Inflammatory macrophage (primary cell): ENCODE measurements at regions not wholly inside any gene's neighbourhood (a gene's known extent, or its start where the extent isn't known, plus 50 kb on each side); places are given as distances from the start of the nearest gene placed in this dataset.
"Not testable (repeated sequence)": the region's sequence is repeated elsewhere in the genome, so short reads cannot be mapped to it uniquely, and the experiment has no call there.

Experiments
- DNase-seq, 2 donors: peaks; one replicate each; pipeline ENCODE4 v3.0.0-alpha.2; 2020 to 2022

DNA sequence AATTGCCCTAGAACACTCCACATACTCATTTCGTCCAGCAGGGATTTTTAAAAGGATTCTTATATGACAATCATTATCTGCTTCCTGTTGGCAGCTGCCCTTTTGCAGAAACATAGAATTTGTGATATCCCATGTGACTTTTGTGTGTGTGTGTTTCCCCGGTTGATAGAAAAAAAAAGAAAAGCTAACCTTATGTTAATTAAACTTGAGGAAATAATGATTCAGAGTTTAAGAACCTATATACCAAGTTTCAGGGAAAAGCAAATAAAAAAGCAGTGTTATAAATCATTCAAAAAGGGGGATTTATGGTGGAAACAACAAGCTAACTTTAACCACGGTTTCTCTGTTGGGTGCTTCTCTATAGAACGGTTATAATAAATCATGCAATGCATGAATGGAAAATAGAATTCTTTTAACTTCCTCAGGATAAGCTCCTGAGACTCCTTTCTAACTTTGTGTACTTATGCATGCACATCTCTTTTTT is 826.9 kb upstream of the EYS start:
- DNase-seq = no peak

GRCh38 chr6:66526061-66526460 is 819.0 kb upstream of the EYS start:
- no peak for DNase-seq

DNA sequence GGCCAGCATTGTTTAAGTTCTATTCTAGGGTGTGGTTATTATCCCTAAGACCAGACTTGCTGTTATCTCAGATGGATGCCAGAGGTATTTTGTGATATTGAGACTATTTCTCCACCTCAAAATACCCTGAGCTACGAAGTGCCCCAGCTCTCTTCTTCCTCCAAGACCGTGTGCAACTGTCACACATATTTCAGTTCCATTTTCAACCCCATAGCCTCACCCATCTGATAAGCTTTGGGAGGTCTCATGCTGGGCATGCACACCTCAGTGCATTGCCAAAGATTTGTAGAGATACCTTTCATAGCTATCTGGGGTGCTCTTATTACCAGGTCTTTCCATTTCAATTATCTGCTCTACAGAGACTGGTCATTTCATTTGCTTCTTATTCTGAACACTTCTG is 815.8 kb upstream of the EYS start:
- DNase-seq = no peak

- DNase-seq = no peak
Measured at GRCh38 chr6:66516377-66516776, 809.4 kb upstream of the EYS start.

- no peak for DNase-seq
Measured at GRCh38 chr6:66508433-66508832, 801.4 kb upstream of the EYS start.

DNA sequence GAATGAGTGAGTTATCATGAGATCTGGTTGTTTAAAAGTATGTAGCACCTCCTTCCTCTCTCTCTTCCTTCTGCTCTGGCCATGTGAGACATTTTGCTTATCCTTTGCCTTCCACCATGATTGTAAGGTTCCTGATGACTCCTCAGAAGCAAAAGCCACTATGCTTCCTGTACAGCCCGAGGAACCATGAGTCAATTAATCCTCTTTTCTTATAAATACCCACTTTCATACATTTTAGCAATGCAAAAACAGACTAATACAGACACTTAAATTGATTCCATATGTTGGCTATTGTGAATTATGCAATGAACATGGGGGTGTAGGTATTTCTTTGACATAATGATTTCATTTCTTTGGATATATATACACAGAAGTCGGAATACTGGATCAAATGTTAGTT is 792.8 kb upstream of the EYS start:
- DNase-seq = no peak

- DNase-seq = no peak
Measured at GRCh38 chr6:66496659-66497058, 789.6 kb upstream of the EYS start.

DNA sequence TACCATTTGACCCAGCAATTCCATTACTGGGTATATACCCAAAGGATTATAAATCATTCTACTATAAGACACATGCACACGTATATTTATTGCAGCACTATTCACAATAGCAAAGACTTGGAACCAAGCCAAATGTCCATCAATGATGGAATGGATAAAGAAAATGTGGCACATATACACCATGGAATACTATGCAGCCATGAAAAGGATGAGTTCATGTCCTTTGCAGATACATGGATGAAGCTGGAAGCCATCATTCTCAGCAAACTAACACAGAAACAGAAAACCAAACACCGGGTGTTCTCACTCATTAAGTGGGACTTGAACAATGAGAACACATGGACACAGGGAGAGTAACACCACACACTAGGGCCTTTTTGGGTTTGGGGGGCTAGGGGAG is 787.6 kb upstream of the EYS start:
- not testable (repeated sequence) for DNase-seq

DNA sequence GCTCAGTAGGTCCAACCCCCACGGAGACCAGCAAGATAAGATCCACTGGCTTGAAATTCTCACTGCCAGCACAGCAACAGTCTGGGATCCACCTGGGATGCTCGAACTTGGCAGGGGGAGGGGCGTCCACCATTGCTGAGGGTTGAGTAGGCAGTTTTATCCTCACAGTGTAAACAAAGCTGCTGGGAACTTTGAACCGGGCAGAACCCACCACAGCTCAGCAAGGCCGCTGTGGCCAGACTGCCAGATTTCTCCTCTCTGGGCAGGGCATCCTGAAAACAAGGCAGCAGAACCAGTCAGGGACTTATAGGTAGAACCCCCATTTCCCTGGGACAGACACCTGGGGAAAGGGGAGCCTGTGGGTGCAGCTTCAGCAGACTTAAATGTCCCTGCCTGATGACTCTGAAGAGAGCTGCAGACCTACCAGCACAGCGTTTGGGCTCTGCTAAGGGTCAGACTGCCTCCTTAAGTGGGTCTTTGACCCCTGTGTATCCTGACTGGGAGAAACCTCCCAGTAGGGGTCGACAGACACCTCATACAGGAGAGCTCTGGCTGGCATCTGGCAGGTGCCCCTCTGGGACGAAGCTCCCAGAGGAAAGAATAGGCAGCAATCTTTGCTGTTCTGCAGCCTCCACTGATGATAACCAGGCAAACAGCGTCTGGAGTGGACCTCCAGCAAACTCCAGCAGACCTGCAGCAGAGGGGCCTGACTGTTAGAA is 782.4 kb upstream of the EYS start:
- DNase-seq = no peak

DNA sequence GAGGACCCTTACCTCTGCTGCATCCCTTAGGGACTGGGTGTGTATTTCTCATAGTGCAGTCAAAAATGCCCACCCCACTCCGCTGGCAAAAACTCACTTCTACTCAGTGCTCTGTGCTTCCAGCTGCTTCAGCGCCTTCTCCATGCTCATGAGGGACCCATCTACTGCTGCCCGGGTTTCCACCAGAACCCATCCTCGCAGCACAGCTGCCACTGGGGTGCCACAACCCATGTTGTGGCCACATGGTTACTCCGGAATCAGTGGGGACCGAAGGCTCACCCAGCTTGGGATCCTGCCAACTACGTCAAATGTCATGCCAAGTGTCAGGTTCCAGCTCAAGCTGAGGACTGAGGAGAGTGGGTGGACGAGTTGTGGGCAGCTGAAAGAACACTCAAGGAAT is 774.2 kb upstream of the EYS start:
- no peak for DNase-seq

- no peak for DNase-seq
Measured at GRCh38 chr6:66478705-66479104, 771.7 kb upstream of the EYS start.

DNA sequence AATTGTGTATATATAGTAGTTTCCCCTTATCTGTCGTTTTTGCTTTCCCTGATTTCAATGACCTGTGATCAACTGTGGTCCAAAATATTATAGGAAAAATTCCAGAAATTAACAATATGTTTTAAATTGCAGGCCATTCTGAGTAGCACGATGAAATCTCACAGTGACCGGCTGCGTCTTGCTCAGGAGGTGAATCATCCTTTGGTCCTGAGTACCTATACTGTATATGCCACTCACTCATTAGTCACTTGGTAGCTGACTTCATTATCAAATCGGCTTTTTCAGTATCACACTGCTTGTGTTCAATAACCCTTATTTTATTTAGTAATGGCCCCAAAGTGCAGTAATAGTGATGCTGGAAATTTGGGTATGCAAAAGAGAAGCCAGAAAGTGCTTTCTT is 728.3 kb upstream of the EYS start:
- DNase-seq = no peak

DNA sequence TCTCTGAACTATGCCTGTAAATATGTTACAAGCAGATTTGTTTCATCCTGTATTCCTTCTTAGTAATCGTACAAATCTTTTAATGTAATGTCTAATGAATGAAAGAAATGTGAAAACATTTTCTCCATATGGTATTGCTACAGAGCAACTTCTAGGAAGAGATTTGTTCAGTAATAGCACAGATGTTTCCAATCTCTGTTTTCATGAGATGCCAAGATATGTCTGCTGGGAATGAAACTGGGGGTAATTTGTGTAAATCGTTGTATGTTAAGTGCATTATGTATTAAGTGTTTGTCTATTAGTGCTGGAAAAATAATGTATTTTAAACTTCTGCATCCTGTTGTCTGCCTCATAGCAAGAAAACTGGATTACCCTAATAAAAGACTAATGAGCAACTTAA is 722.2 kb upstream of the EYS start:
- no peak for DNase-seq

DNA sequence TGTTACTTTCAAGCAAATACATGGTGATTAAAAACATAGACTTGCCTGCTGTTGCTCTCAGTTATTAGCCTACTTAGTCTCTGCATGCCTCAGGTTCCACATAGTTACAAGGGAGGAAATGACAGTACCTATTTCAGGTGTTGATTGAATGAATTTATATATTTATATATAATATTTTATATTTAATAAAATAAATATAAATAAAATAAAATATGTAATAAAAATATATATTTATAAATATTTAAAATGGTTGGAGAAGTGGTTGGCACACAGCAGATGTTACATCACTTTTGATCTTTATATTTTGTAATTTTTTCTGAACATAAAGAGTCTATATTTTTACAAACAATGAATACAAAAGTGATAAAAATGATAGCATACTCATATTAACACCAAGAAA is 716.0 kb upstream of the EYS start:
- DNase-seq = no peak

DNA sequence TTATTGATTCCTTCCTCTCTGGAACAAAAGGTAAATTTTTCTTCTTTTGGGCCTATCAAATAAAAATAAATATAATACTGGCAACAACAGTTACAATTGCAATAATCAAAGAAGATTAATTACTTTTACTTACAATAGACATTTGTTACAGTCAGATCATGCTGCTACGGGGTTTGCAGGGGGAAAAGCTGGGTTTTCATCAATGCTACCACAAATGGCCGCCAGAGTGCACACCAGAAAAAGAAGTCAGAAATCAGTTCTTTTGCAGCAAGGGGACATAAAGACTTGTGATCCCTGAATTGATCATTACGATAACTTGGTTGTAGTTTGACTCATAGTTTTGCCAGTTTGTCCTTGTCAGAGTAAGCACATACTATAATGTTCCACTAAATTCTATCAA is 714.5 kb upstream of the EYS start:
- no peak for DNase-seq

DNA sequence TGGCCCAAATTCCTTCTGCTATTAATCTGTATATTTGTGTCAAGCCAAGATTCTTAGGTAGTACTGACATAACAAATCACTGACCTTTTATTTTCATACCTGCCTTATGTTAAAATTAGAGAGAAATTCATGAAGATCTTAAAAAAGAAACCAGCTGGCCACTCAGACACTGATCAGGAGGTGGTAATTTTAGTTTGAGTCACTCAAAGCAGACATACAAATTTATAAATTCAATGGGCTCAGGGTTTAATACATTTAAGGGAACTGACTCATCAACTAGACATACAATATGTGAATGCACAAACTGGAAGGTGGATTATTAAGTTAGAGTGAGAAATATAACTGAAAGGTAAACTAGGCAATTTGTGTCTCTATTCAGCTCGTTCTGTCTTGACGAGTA is 711.9 kb upstream of the EYS start:
- no peak for DNase-seq

- DNase-seq = no peak
Measured at GRCh38 chr6:66403966-66404365, 696.9 kb upstream of the EYS start.

- no peak for DNase-seq
Measured at GRCh38 chr6:66402873-66403272, 695.8 kb upstream of the EYS start.

- no peak for DNase-seq
Measured at GRCh38 chr6:66396549-66396948, 689.5 kb upstream of the EYS start.

- no peak for DNase-seq
Measured at GRCh38 chr6:66396145-66396544, 689.1 kb upstream of the EYS start.

- no peak for DNase-seq
Measured at GRCh38 chr6:66390393-66390792, 683.4 kb upstream of the EYS start.

- DNase-seq = no peak
Measured at GRCh38 chr6:66376001-66376400, 669.0 kb upstream of the EYS start.

DNA sequence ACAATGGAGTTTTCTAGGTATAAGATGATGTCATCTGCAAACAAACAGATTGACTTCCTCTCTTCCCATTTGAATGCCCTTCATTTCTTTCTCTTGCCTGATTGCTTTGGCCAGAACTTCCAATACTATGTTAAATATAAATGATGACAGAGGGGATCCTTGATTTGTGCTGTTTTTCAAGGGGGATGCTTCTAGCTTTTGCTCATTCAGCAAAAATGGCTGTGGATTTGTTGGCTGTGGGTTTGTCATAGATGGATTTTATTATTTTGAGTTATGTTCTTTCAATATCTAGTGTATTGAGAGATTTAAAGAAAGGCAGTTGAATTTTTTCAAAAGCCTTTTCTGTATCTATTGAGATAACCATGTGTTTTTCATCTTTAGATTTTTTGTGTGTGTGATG is 662.4 kb upstream of the EYS start:
- DNase-seq = no peak

DNA sequence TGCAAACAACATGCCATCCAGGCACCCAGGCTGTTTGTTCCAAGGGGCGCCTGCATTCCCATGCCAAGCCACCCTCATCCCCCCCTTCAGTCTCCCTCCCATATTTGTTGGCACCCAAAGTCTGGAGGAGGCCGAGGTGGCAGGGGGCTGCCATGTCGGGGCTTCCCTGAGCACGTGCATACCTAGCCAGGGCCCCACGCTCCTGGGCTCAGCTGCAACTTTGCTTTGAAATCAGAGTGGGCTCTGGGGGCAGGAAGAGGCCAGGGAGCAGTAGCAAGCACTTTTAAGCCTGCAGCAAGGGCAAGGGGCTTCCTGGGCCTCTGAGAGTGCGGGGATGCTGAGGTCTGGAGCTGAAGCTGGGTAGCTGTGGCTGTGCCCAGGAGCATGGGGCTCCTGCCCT is 655.9 kb upstream of the EYS start:
- DNase-seq = no peak

GRCh38 chr6:66361886-66362285 is 654.9 kb upstream of the EYS start:
- no peak for DNase-seq
